H1 (cell line): ENCODE measurements at regions not wholly inside any gene's neighbourhood (a gene's known extent, or its start where the extent isn't known, plus 50 kb on each side); places are given as distances from the start of the nearest gene placed in this dataset.

ENCODE experiments used
- CTCF ChIA-PET: fragments of 300-600 bp; sonication (Branson Sonifier 250); formaldehyde crosslinking; loops from one replicate; lab custom pipeline; 2021; ENCODE audit not compliant: partially characterized antibody; lab: Charles Lee
- POLR2A ChIA-PET: fragments of 300-600 bp; sonication (Branson Sonifier 250); formaldehyde crosslinking; loops from one replicate; lab custom pipeline; 2021; ENCODE audit warnings: inconsistent platforms; ENCODE audit not compliant: partially characterized antibody; lab: Charles Lee
- DNase-seq, 2 experiments: peaks; one replicate each; pipeline versions ENCODE4 v3.0.0 to v3.0.0-alpha.2; 2010 to 2022; ENCODE audit warnings: low spot score in 2 of 2, low read depth in 1 of 2, mixed read lengths in 1 of 2
- FAIRE-seq: peaks from 2 replicates; lab custom pipeline; 2011; peaks lifted over from hg19 to GRCh38; lab: Jason Lieb, UNC
- H2AFZ ChIP-seq: 2 replicates; pipeline ENCODE4 v1.8.1; 2012; ENCODE audit warnings: low read length, inconsistent platforms
- H2AK5ac ChIP-seq: 2 replicates; pipeline ENCODE4 v1.6.1; 2013; ENCODE audit warnings: low read depth, low read length
- H2BK120ac ChIP-seq: replicated peaks from 2 replicates; pipeline ENCODE3; 2013; ENCODE audit warnings: low read depth, low read length, inconsistent platforms
- H2BK12ac ChIP-seq: 2 replicates; pipeline ENCODE4 v1.6.1; 2013; ENCODE audit warnings: low read depth, low read length
- H2BK15ac ChIP-seq: 2 replicates; pipeline ENCODE4 v1.6.1; 2013; ENCODE audit warnings: low read length
- H2BK20ac ChIP-seq: 2 replicates; pipeline ENCODE4 v1.6.1; 2013; ENCODE audit warnings: low read length
- H2BK5ac ChIP-seq: 2 replicates; pipeline ENCODE4 v1.6.1; 2013; ENCODE audit warnings: low read depth, low read length
- H3K14ac ChIP-seq: 2 replicates; pipeline ENCODE4 v1.6.1; 2013; ENCODE audit warnings: inconsistent platforms; ENCODE audit not compliant: insufficient read length
- H3K18ac ChIP-seq: 2 replicates; pipeline ENCODE4 v1.6.1; 2013; ENCODE audit warnings: low read length; ENCODE audit errors: extremely low read depth
- H3K23ac ChIP-seq: 2 replicates; pipeline ENCODE4 v1.6.1; 2013; ENCODE audit warnings: inconsistent platforms; ENCODE audit not compliant: insufficient read length
- H3K23me2 ChIP-seq: 2 replicates; pipeline ENCODE4 v1.6.1; 2013; ENCODE audit warnings: low read depth, low read length
- H3K27ac ChIP-seq: 2 replicates; pipeline ENCODE4 v1.6.1; 2011; ENCODE audit warnings: low read depth, low read length, inconsistent platforms
- H3K27me3 ChIP-seq, 4 experiments: replicated peaks in 1 of 4; 1 replicate in 1 of 4; 2 replicates in 3 of 4; pipeline versions ENCODE4 v1.6.1 to v1.8.1; 2011 to 2013; ENCODE audit warnings: low read length in 3 of 4, mild to moderate bottlenecking in 3 of 4, inconsistent platforms in 2 of 4, mixed read lengths in 2 of 4, moderate library complexity in 1 of 4; ENCODE audit not compliant: control insufficient read depth in 3 of 4, insufficient read depth in 3 of 4; ENCODE audit errors: extremely low read depth in 1 of 4
- H3K36me3 ChIP-seq, 4 experiments: 2 replicates each; pipeline versions ENCODE4 v1.6.1 to v1.8.1; 2011 to 2013; ENCODE audit warnings: mild to moderate bottlenecking in 4 of 4, low read length in 3 of 4, moderate library complexity in 2 of 4, control low read depth in 1 of 4, inconsistent platforms in 1 of 4; ENCODE audit not compliant: insufficient read depth in 4 of 4, control insufficient read depth in 2 of 4
- H3K4ac ChIP-seq: replicated peaks from 2 replicates; pipeline ENCODE3; 2013; ENCODE audit warnings: low read length, low read depth, mixed read lengths, inconsistent platforms; ENCODE audit not compliant: insufficient read length
- H3K4me1 ChIP-seq, 4 experiments: replicated peaks in 1 of 4; 1 replicate in 1 of 4; 2 replicates in 3 of 4; pipeline versions ENCODE4 v1.6.1 to v1.8.1; 2011 to 2013; ENCODE audit warnings: low read length in 3 of 4, inconsistent platforms in 2 of 4, mixed read lengths in 1 of 4; ENCODE audit not compliant: insufficient read depth in 4 of 4, control insufficient read depth in 3 of 4
- H3K4me2 ChIP-seq, 2 experiments: 2 replicates each; pipeline versions ENCODE4 v1.6.1 to v1.8.1; 2011 to 2013; ENCODE audit warnings: low read depth in 2 of 2, low read length in 2 of 2, control low read depth in 1 of 2, inconsistent platforms in 1 of 2, mild to moderate bottlenecking in 1 of 2; ENCODE audit not compliant: insufficient read depth in 1 of 2
- H3K4me3 ChIP-seq, 4 experiments: fragments of 200-600, 300-600 bp in 1 of 4; sonication (generic), shearing (Covaris generic), sonication (Bioruptor Twin) in 1 of 4; 2 replicates each; pipeline versions ENCODE4 v1.5.1 to v1.8.1; 2011 to 2016; ENCODE audit warnings: low read length in 4 of 4, low read depth in 3 of 4, control low read depth in 2 of 4, inconsistent platforms in 2 of 4, mild to moderate bottlenecking in 2 of 4, mixed read lengths in 1 of 4, moderate library complexity in 1 of 4; ENCODE audit not compliant: insufficient read depth in 2 of 4; ENCODE audit errors: extremely low read depth in 1 of 4
- H3K56ac ChIP-seq: replicated peaks from 2 replicates; pipeline ENCODE3; 2013; ENCODE audit warnings: low read depth, mild to moderate bottlenecking, mixed read lengths, low read length, inconsistent platforms; ENCODE audit not compliant: insufficient read length
- H3K79me1 ChIP-seq: 2 replicates; pipeline ENCODE4 v1.6.1; 2013; ENCODE audit warnings: low read depth, low read length, control low read depth
- H3K79me2 ChIP-seq, 2 experiments: 2 replicates each; pipeline versions ENCODE4 v1.6.1 to v1.8.1; 2012 to 2013; ENCODE audit warnings: low read length in 2 of 2, mild to moderate bottlenecking in 2 of 2, inconsistent platforms in 1 of 2; ENCODE audit not compliant: insufficient read depth in 2 of 2, control insufficient read depth in 1 of 2
- H3K9ac ChIP-seq, 4 experiments: replicated peaks in 1 of 4; 1 replicate in 1 of 4; 2 replicates in 3 of 4; pipeline versions ENCODE4 v1.6.1 to v1.8.1; 2011 to 2013; ENCODE audit warnings: low read depth in 3 of 4, low read length in 3 of 4, control low read depth in 2 of 4, mild to moderate bottlenecking in 2 of 4, moderate library complexity in 2 of 4, inconsistent platforms in 1 of 4; ENCODE audit errors: extremely low read depth in 1 of 4
- H3K9me3 ChIP-seq, 2 experiments: 2 replicates each; pipeline versions ENCODE4 v1.6.1 to v1.8.1; 2012 to 2013; ENCODE audit warnings: mild to moderate bottlenecking in 2 of 2, moderate library complexity in 2 of 2, control low read depth in 1 of 2, inconsistent platforms in 1 of 2, low read depth in 1 of 2, low read length in 1 of 2, mixed read lengths in 1 of 2; ENCODE audit not compliant: insufficient read depth in 2 of 2
- H4K20me1 ChIP-seq, 2 experiments: replicated peaks in 1 of 2; 2 replicates each; pipeline versions ENCODE3 to v1.8.1; 2011 to 2013; ENCODE audit warnings: inconsistent platforms in 2 of 2, low read length in 2 of 2, mild to moderate bottlenecking in 1 of 2; ENCODE audit not compliant: insufficient read depth in 2 of 2, control insufficient read depth in 1 of 2
- H4K5ac ChIP-seq: 2 replicates; pipeline ENCODE4 v1.6.1; 2013; ENCODE audit warnings: low read length, low read depth, mixed read lengths, inconsistent platforms; ENCODE audit not compliant: insufficient read length
- H4K8ac ChIP-seq: 2 replicates; pipeline ENCODE4 v1.8.0; 2013; ENCODE audit warnings: mild to moderate bottlenecking, moderate library complexity, low read length, inconsistent platforms; ENCODE audit not compliant: insufficient read depth; ENCODE audit errors: extremely low read depth
- H4K91ac ChIP-seq: replicated peaks from 2 replicates; pipeline ENCODE3; 2013; ENCODE audit warnings: low read length, mixed read lengths, inconsistent platforms; ENCODE audit not compliant: insufficient read length
- BRCA1 ChIP-seq: IDR thresholded peaks from 2 replicates; pipeline ENCODE4 v1.6.1; 2012; ENCODE audit warnings: low read depth, low read length, improper control_type of control experiment
- EZH2 ChIP-seq: fragments of 200-600 bp; sonication (generic); IDR thresholded peaks from 2 replicates; pipeline ENCODE4 v1.7.1; 2012; ENCODE audit warnings: low read depth, mild to moderate bottlenecking, moderate library complexity, low read length, inconsistent platforms; ENCODE audit not compliant: severe bottlenecking
- GTF2F1 ChIP-seq: IDR thresholded peaks from 2 replicates; pipeline ENCODE4 v1.6.1; 2012; ENCODE audit warnings: low read depth, low read length, improper control_type of control experiment, borderline replicate concordance
- HDAC2 ChIP-seq, 2 experiments: fragments of 300-600 bp in 1 of 2; sonication (generic) in 1 of 2; IDR thresholded peaks; 2 replicates each; pipeline ENCODE4 v1.6.1; 2011 to 2012; ENCODE audit warnings: low read depth in 2 of 2, low read length in 2 of 2, mild to moderate bottlenecking in 2 of 2, moderate library complexity in 2 of 2, borderline replicate concordance in 1 of 2, inconsistent platforms in 1 of 2
- JUND ChIP-seq: IDR thresholded peaks from 2 replicates; pipeline ENCODE4 v1.6.1; 2011; ENCODE audit warnings: mild to moderate bottlenecking, improper control_type of control experiment, low read length
- POLR2AphosphoS5 ChIP-seq: IDR thresholded peaks from 2 replicates; pipeline ENCODE4 v1.6.1; 2011; ENCODE audit warnings: low read depth, low read length
- RBBP5 ChIP-seq: IDR thresholded peaks from 2 replicates; pipeline ENCODE4 v1.7.1; 2012; ENCODE audit warnings: low read depth, mild to moderate bottlenecking, inconsistent platforms, low read length, moderate library complexity, borderline replicate concordance
- SIRT6 ChIP-seq: IDR thresholded peaks from one replicate; pipeline ENCODE4 v1.7.1; 2012; ENCODE audit warnings: low read length, inconsistent platforms
- SP2 ChIP-seq: IDR thresholded peaks from 2 replicates; pipeline ENCODE4 v1.6.1; 2012; ENCODE audit warnings: mild to moderate bottlenecking, low read length, inconsistent platforms
- SRF ChIP-seq: IDR thresholded peaks from 2 replicates; pipeline ENCODE4 v1.6.1; 2011; ENCODE audit warnings: mild to moderate bottlenecking, low read depth, low read length, moderate library complexity
- YY1 ChIP-seq: IDR thresholded peaks from 2 replicates; pipeline ENCODE4 v1.6.1; 2011; ENCODE audit warnings: low read depth, mild to moderate bottlenecking, low read length
- WGBS, 2 experiments: shearing (Covaris generic) in 1 of 2; methylation state at CpG; one replicate each; pipeline versions ENCODE4 v1.1.6 to v1.1.7; 2013 to 2015; ENCODE audit warnings: low lambda C conversion rate in 2 of 2, mixed read lengths in 2 of 2, inconsistent platforms in 1 of 2, low coverage in 1 of 2, missing lambda C conversion rate in 1 of 2; ENCODE audit not compliant: insufficient replicate concordance in 2 of 2, insufficient coverage in 1 of 2, insufficient read length in 1 of 2; ENCODE audit errors: extremely low coverage in 1 of 2, missing lambda C conversion rate in 1 of 2; 5-methylcytosine and 5-hydroxymethylcytosine counted together
- TF ChIP-seq, protein P1 (sequence below): IDR thresholded peaks from 2 replicates; pipeline ENCODE4 v1.6.1; 2012; ENCODE audit warnings: inconsistent platforms
- TF ChIP-seq, protein P2 (sequence below): IDR thresholded peaks from 2 replicates; pipeline ENCODE4 v1.6.1; 2012; ENCODE audit warnings: low read length, inconsistent platforms

DNA sequence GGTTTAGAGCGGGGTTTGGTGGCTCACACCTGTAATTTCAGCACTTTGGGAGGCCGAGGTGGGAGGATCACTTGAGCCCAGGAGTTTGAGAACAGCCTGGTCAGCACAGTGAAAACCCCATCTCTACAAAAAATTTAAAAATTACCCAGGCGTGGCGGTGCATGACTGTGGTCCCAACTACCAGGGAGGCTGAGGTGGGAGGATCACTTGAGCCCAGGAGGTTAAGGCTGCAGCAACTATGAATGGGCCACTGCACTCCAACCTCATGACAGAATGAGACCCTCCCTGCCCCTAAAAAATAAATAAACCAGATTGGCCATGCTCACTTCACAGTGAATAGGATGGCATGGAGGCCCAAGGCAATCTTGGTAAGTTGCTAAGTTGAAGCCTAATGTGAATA lies 168.9 kb downstream of the RHOU start:
- H3K79me1 ChIP-seq, result no peaks in the 10 kb centered on the region
- H2BK12ac ChIP-seq, result no peak overlapping the region
- no peak overlapping the region for H2BK5ac ChIP-seq
- no peak overlapping the region for H4K91ac ChIP-seq
- no peak overlapping the region for H3K14ac ChIP-seq
- no peaks in the 10 kb centered on the region for H3K36me3 ChIP-seq
- no peak overlapping the region for H3K18ac ChIP-seq
- CTCF ChIA-PET, result interaction anchor here (1.1 kb wide), 1 partner anchor 25 kb away, joined by 3 read pairs; no protein-coding TSS in a partner anchor
- 92% methylated on average over 4 of the region's 4 CpGs; no CpG with 5 or more reads in 1 of the 2 experiments for WGBS, 2 experiments
- FAIRE-seq, result no peak
- no peaks in the 10 kb centered on the region for H3K9me3 ChIP-seq
- H3K9ac ChIP-seq, result no peak overlapping the region
- H3K27me3 ChIP-seq, result no peaks in the 10 kb centered on the region
- H3K4me3 ChIP-seq, result no peak overlapping the region
- no peak overlapping the region for H3K56ac ChIP-seq
- no peak overlapping the region for H4K8ac ChIP-seq
- no peak overlapping the region for H3K4me2 ChIP-seq
- no peak overlapping the region for H3K4ac ChIP-seq
- H3K4me1 ChIP-seq, result peaks cover 0 to 10% (median 7%) of the 10 kb centered on the region in 4 experiments; a peak in 5 of 7 replicates
- no peaks in the 10 kb centered on the region for H3K23me2 ChIP-seq
- POLR2A ChIA-PET, result no interaction called here
- no peaks in the 10 kb centered on the region for H4K20me1 ChIP-seq
- no peak overlapping the region for H2BK120ac ChIP-seq
- H2BK15ac ChIP-seq, result no peak overlapping the region
- no peak overlapping the region for H3K23ac ChIP-seq
- H3K27ac ChIP-seq, result no peak overlapping the region
- H2BK20ac ChIP-seq, result no peak overlapping the region
- H3K79me2 ChIP-seq, result no peaks in the 10 kb centered on the region
- no peak overlapping the region for H2AFZ ChIP-seq
- peak in 1 of 2 experiments; percentile 10 for DNase-seq
- no peak overlapping the region for H4K5ac ChIP-seq
- H2AK5ac ChIP-seq, result no peak overlapping the region
- no peak for TF ChIP-seq RBBP5
- no peak for TF ChIP-seq HDAC2 (IDR thresholded peaks at IDR 0.05; ENCODE audit: borderline replicate concordance in 1 of 2, low read depth in 2 of 2, low read length in 2 of 2)
- TF ChIP-seq SRF, result no peak
- TF ChIP-seq EZH2, result no peak
- no peak for TF ChIP-seq POLR2AphosphoS5
- TF ChIP-seq BRCA1, result no peak
- TF ChIP-seq, protein P1, sequence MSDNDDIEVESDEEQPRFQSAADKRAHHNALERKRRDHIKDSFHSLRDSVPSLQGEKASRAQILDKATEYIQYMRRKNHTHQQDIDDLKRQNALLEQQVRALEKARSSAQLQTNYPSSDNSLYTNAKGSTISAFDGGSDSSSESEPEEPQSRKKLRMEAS, result no peak
- TF ChIP-seq, protein P2, sequence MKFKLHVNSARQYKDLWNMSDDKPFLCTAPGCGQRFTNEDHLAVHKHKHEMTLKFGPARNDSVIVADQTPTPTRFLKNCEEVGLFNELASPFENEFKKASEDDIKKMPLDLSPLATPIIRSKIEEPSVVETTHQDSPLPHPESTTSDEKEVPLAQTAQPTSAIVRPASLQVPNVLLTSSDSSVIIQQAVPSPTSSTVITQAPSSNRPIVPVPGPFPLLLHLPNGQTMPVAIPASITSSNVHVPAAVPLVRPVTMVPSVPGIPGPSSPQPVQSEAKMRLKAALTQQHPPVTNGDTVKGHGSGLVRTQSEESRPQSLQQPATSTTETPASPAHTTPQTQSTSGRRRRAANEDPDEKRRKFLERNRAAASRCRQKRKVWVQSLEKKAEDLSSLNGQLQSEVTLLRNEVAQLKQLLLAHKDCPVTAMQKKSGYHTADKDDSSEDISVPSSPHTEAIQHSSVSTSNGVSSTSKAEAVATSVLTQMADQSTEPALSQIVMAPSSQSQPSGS, result no peak
- TF ChIP-seq JUND, result no peak
- no peak for TF ChIP-seq SIRT6
- TF ChIP-seq SP2, result no peak
- TF ChIP-seq YY1, result no peak
- TF ChIP-seq GTF2F1, result no peak
